PC-9 (cell line): ENCODE measurements at regions not wholly inside any gene's neighbourhood (a gene's known extent, or its start where the extent isn't known, plus 50 kb on each side); places are given as distances from the start of the nearest gene placed in this dataset.

ENCODE experiments used
- EZH2 ChIP-seq: fragments of 200-600 bp; sonication (generic); IDR thresholded peaks from 2 replicates; pipeline ENCODE4 v1.8.0; 2017; ENCODE audit warnings: antibody characterized with exemption, low read depth
- TF ChIP-seq, protein P1 (sequence below): fragments of 200-600 bp; sonication (generic); conservative IDR thresholded peaks from 2 replicates; pipeline ENCODE4 v1.6.1; 2017; ENCODE audit warnings: mixed run types, antibody characterized with exemption, mild to moderate bottlenecking, moderate library complexity

DNA sequence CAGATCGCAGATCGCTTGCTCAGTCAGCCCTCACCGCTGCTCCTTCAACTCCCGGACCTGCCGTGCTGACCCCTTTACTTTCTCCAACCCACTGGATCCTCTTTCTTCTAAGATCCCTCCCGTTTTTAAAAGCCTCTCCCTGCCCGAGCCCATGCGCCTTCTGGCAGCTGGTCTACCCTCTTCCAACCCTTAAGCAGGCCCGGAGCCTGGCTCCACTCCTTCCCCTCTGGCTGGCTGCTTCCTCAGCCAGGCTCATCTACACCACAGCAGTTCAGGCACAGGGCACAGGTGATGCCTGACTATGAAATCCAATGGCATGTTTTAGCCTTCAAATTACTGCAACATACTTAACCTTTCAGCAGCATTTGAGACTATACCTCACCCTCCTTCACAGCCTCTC lies 63.8 kb upstream of the PABPC3 start:
- TF ChIP-seq EZH2: no peak
- TF ChIP-seq, protein P1, sequence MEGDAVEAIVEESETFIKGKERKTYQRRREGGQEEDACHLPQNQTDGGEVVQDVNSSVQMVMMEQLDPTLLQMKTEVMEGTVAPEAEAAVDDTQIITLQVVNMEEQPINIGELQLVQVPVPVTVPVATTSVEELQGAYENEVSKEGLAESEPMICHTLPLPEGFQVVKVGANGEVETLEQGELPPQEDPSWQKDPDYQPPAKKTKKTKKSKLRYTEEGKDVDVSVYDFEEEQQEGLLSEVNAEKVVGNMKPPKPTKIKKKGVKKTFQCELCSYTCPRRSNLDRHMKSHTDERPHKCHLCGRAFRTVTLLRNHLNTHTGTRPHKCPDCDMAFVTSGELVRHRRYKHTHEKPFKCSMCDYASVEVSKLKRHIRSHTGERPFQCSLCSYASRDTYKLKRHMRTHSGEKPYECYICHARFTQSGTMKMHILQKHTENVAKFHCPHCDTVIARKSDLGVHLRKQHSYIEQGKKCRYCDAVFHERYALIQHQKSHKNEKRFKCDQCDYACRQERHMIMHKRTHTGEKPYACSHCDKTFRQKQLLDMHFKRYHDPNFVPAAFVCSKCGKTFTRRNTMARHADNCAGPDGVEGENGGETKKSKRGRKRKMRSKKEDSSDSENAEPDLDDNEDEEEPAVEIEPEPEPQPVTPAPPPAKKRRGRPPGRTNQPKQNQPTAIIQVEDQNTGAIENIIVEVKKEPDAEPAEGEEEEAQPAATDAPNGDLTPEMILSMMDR: no peak
